ENCODE measurements at regions not wholly inside any gene's neighbourhood (a gene's known extent, or its start where the extent isn't known, plus 50 kb on each side); places are given as distances from the start of the nearest gene placed in this dataset.

DNA sequence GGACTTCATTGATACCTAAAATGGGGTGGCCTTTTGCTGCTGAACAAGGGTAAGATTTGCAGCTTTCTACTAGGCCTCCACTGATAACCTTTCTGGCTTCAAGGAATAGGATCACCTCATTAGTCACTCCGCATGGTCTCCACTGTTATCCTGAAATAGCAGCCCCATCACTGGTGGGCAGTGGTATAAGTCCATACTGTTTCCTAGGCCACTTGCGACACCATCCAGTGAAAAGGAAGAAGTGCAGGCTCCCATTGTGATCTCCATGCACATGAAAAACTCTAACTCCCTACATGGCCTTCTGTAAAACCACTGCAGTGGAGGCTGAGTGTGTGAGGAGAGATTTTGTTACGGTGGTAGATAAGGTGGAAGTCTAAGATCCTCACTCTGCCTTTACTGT lies 1455.9 kb downstream of the SI start:
- TF ChIP-seq CTCF (conservative IDR thresholded peaks at IDR 0.05 in 1 of 2, IDR thresholded peaks at IDR 0.05 in 1 of 2; ENCODE audit: low read depth in 1 of 2, low read length in 2 of 2) (no peak), EZH2 (IDR thresholded peaks at IDR 0.05; ENCODE audit: low read length, missing control alignments) (no peak)
